ENCODE measurements at regions not wholly inside any gene's neighbourhood (a gene's known extent, or its start where the extent isn't known, plus 50 kb on each side); places are given as distances from the start of the nearest gene placed in this dataset.

GRCh38 chr12:59499774-59500173, 96.1 kb upstream of the SLC16A7 start:
- no peak overlapping the region for H3K4me2 ChIP-seq (ENCODE audit: low read depth, low read length)
- no peak overlapping the region for H2AK5ac ChIP-seq (ENCODE audit: low read depth, low read length)
- BruUV-seq (replicated peaks), result no TSS peak

More at GRCh38 chr12:59499774-59500173, 96.1 kb upstream of the SLC16A7 start:
- Histone ChIP-seq H3K27me3 (ENCODE audit: control insufficient read depth, insufficient read depth, low read length) (no peaks in the 10 kb centered on the region), H3K4ac (ENCODE audit: low read depth, low read length) (no peak overlapping the region), H2BK120ac (ENCODE audit: low read depth, low read length) (no peak overlapping the region), H3K14ac (replicated peaks; ENCODE audit: low read depth, low read length) (no peak overlapping the region), H3K23ac (ENCODE audit: low read depth, low read length) (no peak overlapping the region), H3K18ac (ENCODE audit: low read depth, low read length) (no peak overlapping the region), H2BK20ac (ENCODE audit: low read depth, low read length) (no peak overlapping the region), H3K4me1 (ENCODE audit: control insufficient read depth, insufficient read depth, low read length) (no peaks in the 10 kb centered on the region), H3K27ac (ENCODE audit: insufficient read depth, low read length) (no peak overlapping the region), H2BK15ac (ENCODE audit: low read depth, low read length) (no peak overlapping the region), H3K56ac (ENCODE audit: extremely low read depth, insufficient read depth, low read length) (no peak overlapping the region), H3K79me1 (ENCODE audit: low read depth in 1 of 2, low read length in 2 of 2) (no peaks in the 10 kb centered on the region), H3K9me3 (ENCODE audit: control insufficient read depth, insufficient read depth, low read length) (no peaks in the 10 kb centered on the region), H4K8ac (ENCODE audit: low read depth in 2 of 2, low read length in 2 of 2) (no peak overlapping the region), H3K9ac (ENCODE audit: low read depth, low read length) (no peak overlapping the region), H4K5ac (ENCODE audit: low read depth, low read length) (no peak overlapping the region), H2BK5ac (ENCODE audit: low read depth, low read length, poor library complexity, severe bottlenecking) (no peak overlapping the region), H2AFZ (replicated peaks; ENCODE audit: low read length, poor library complexity) (no peak overlapping the region), H2AK9ac (replicated peaks; ENCODE audit: low read depth, low read length, poor library complexity) (no peak overlapping the region), H3K9me1 (ENCODE audit: insufficient read depth, low read length) (no peaks in the 10 kb centered on the region), H4K20me1 (ENCODE audit: insufficient read depth, low read length) (no peaks in the 10 kb centered on the region), H3K4me3 (ENCODE audit: insufficient read depth, low read depth, low read length) (no peak overlapping the region), H3K36me3 (ENCODE audit: control insufficient read depth, insufficient read depth, low read length) (no peaks in the 10 kb centered on the region), H4K91ac (ENCODE audit: insufficient read depth, low read depth, low read length) (no peak overlapping the region)
- TF ChIP-seq MAZ (IDR thresholded peaks at IDR 0.05; ENCODE audit: borderline replicate concordance, low read depth, low read length) (no peak), MAFK (IDR thresholded peaks at IDR 0.05; ENCODE audit: low read depth, low read length) (no peak), CHD1 (IDR thresholded peaks at IDR 0.05; ENCODE audit: low read depth, low read length) (no peak), RCOR1 (IDR thresholded peaks at IDR 0.05; ENCODE audit: insufficient replicate concordance, low read length) (no peak), RFX5 (IDR thresholded peaks at IDR 0.05; ENCODE audit: low read depth, low read length) (no peak), RAD21 (IDR thresholded peaks at IDR 0.05; ENCODE audit: low read length) (no peak), CEBPB (IDR thresholded peaks at IDR 0.05; ENCODE audit: low read depth, low read length) (no peak), POLR2A (IDR thresholded peaks at IDR 0.05; ENCODE audit: low read depth, low read length) (no peak), USF2 (IDR thresholded peaks at IDR 0.05; ENCODE audit: low read depth, low read length) (no peak), BHLHE40 (IDR thresholded peaks at IDR 0.05; ENCODE audit: low read depth, low read length) (no peak), NFE2L2 (IDR thresholded peaks at IDR 0.05; ENCODE audit: low read depth, low read length) (no peak), MXI1 (IDR thresholded peaks at IDR 0.05; ENCODE audit: borderline replicate concordance, low read depth, low read length) (no peak), SMC3 (IDR thresholded peaks at IDR 0.05; ENCODE audit: low read depth, low read length) (no peak), FOS (IDR thresholded peaks at IDR 0.05; ENCODE audit: low read depth, low read length) (no peak), ELK1 (IDR thresholded peaks at IDR 0.05; ENCODE audit: borderline replicate concordance, low read depth, low read length) (no peak), CTCF (conservative IDR thresholded peaks at IDR 0.05; ENCODE audit: low read depth, low read length) (no peak)
- ATAC-seq (ENCODE audit: low read depth) (no peak), DNase-seq (no peak)
- dilution Hi-C loops (cut with HindIII; ENCODE audit: low sequenced_read_pairs, unreplicated experiment), result no loop called here
- WGBS, 2 experiments (ENCODE audit: extremely low coverage in 2 of 2, insufficient read length in 1 of 2), result no CpG with 5 or more reads among the region's 1 CpG
- ChIA-PET POLR2A (ENCODE audit: unreplicated experiment) (no interaction called here), CTCF (no interaction called here)
- intact Hi-C loops (cut with micrococcal nuclease), result no loop called here
- in situ Hi-C loops (cut with MboI; ENCODE audit: low sequenced_read_pairs), result no loop called here

Data from IMR-90 (cell line).